ENCODE measurements at regions not wholly inside any gene's neighbourhood (a gene's known extent, or its start where the extent isn't known, plus 50 kb on each side); places are given as distances from the start of the nearest gene placed in this dataset.

GRCh38 chr3:189563853-189564563 lies 67.2 kb upstream of the TP63 start:
- DNase-seq: no peak

GRCh38 chr3:189566550-189567130 lies 64.5 kb upstream of the TP63 start:
- no peak for DNase-seq

- DNase-seq: no peak
Observed at GRCh38 chr3:189567322-189567721, 63.9 kb upstream of the TP63 start.

- DNase-seq: no peak
Observed at GRCh38 chr3:189567766-189568420, 63.3 kb upstream of the TP63 start.

- DNase-seq: no peak
Observed at GRCh38 chr3:189568961-189569360, 62.2 kb upstream of the TP63 start.

- no peak for DNase-seq
Observed at GRCh38 chr3:189569473-189569872, 61.7 kb upstream of the TP63 start.

- no peak for DNase-seq
Observed at GRCh38 chr3:189570916-189571315, 60.3 kb upstream of the TP63 start.

- DNase-seq: no peak
Observed at GRCh38 chr3:189572249-189572648, 58.9 kb upstream of the TP63 start.

- DNase-seq: no peak
Observed at GRCh38 chr3:189573004-189573403, 58.2 kb upstream of the TP63 start.

- no peak for DNase-seq
Observed at GRCh38 chr3:189576486-189576885, 54.7 kb upstream of the TP63 start.

GRCh38 chr3:189577050-189577951 lies 53.9 kb upstream of the TP63 start:
- no peak for DNase-seq

- DNase-seq: no peak
Observed at GRCh38 chr3:189580190-189580589, 51.0 kb upstream of the TP63 start.

Data from left hindlimb (tissue), 1 donor.